ENCODE measurements at regions not wholly inside any gene's neighbourhood (a gene's known extent, or its start where the extent isn't known, plus 50 kb on each side); places are given as distances from the start of the nearest gene placed in this dataset.

GRCh38 chr3:34858067-34858660 lies 781.2 kb upstream of the ARPP21 start:
- TF ChIP-seq CTCF (conservative IDR thresholded peaks at IDR 0.05; ENCODE audit: low read length): no peak
- H3K4me3 ChIP-seq (ENCODE audit: low read length): no peak overlapping the region
- no peak for DNase-seq (ENCODE audit: low read depth)

GRCh38 chr3:34859746-34860145 lies 779.6 kb upstream of the ARPP21 start:
- no peak for DNase-seq (ENCODE audit: low read depth)
- no peak for TF ChIP-seq CTCF (conservative IDR thresholded peaks at IDR 0.05; ENCODE audit: low read length)
- H3K4me3 ChIP-seq (ENCODE audit: low read length): no peak overlapping the region

- no peak for DNase-seq (ENCODE audit: low read depth)
- no peak overlapping the region for H3K4me3 ChIP-seq (ENCODE audit: low read length)
- no peak for TF ChIP-seq CTCF (conservative IDR thresholded peaks at IDR 0.05; ENCODE audit: low read length)
These were observed 776.9 kb upstream of the ARPP21 start for GRCh38 chr3:34862456-34862855.

- no peak for DNase-seq (ENCODE audit: low read depth)
- no peak overlapping the region for H3K4me3 ChIP-seq (ENCODE audit: low read length)
- TF ChIP-seq CTCF (conservative IDR thresholded peaks at IDR 0.05; ENCODE audit: low read length): no peak
These were observed 775.8 kb upstream of the ARPP21 start for GRCh38 chr3:34863485-34863884.

- no peak for TF ChIP-seq CTCF (conservative IDR thresholded peaks at IDR 0.05; ENCODE audit: low read length)
- H3K4me3 ChIP-seq (ENCODE audit: low read length): no peak overlapping the region
- no peak for DNase-seq (ENCODE audit: low read depth)
These were observed 775.3 kb upstream of the ARPP21 start for GRCh38 chr3:34864011-34864410.

- no peak for TF ChIP-seq CTCF (conservative IDR thresholded peaks at IDR 0.05; ENCODE audit: low read length)
- no peak for DNase-seq (ENCODE audit: low read depth)
- H3K4me3 ChIP-seq (ENCODE audit: low read length): no peak overlapping the region
These were observed 774.0 kb upstream of the ARPP21 start for GRCh38 chr3:34865346-34865745.

GRCh38 chr3:34868935-34869334 lies 770.4 kb upstream of the ARPP21 start:
- no peak for TF ChIP-seq CTCF (conservative IDR thresholded peaks at IDR 0.05; ENCODE audit: low read length)
- H3K4me3 ChIP-seq (ENCODE audit: low read length): no peak overlapping the region
- no peak for DNase-seq (ENCODE audit: low read depth)

All from AG10803 (cell line).